ENCODE measurements at regions not wholly inside any gene's neighbourhood (a gene's known extent, or its start where the extent isn't known, plus 50 kb on each side); places are given as distances from the start of the nearest gene placed in this dataset.

DNA sequence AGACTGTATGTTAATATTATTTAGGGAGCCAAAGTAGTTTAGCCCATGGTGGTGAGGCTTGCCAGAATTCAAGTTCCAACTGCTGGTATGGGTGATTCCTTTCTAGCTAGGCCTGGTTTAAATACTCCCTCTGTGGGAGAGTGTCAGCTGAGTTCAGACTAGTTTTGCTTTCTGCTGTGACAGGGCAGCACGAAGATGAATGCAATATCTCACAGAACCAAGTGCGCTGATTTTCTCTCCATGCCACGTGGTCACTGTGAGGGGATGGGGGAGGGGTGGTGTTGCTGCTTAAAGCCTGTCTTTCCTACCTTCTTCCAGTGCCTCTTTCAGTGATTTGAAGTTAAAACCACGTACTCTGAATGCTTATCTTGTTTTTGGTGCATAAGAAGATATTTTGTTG, 445.7 kb upstream of the CXorf51B start:
- no peak overlapping the region for H3K4me2 ChIP-seq (ENCODE audit: low read depth, low read length)
- H3K36me3 ChIP-seq (replicated peaks in 1 of 2; ENCODE audit: control insufficient read depth in 1 of 2, insufficient read depth in 2 of 2, low read length in 2 of 2): no peaks in the 10 kb centered on the region
- CTCF ChIA-PET (ENCODE audit: low intra/inter-chr PET ratio, low total read pairs): no interaction called here
- TF ChIP-seq RXRA (CRISPR knock-in tag; IDR thresholded peaks at IDR 0.05): no peak
- TF ChIP-seq, protein P1, sequence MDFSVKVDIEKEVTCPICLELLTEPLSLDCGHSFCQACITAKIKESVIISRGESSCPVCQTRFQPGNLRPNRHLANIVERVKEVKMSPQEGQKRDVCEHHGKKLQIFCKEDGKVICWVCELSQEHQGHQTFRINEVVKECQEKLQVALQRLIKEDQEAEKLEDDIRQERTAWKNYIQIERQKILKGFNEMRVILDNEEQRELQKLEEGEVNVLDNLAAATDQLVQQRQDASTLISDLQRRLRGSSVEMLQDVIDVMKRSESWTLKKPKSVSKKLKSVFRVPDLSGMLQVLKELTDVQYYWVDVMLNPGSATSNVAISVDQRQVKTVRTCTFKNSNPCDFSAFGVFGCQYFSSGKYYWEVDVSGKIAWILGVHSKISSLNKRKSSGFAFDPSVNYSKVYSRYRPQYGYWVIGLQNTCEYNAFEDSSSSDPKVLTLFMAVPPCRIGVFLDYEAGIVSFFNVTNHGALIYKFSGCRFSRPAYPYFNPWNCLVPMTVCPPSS (IDR thresholded peaks at IDR 0.05): no peak
- no peak for TF ChIP-seq ZSCAN31 (CRISPR knock-in tag; IDR thresholded peaks at IDR 0.05; ENCODE audit: low read depth)
- TF ChIP-seq, protein P2, sequence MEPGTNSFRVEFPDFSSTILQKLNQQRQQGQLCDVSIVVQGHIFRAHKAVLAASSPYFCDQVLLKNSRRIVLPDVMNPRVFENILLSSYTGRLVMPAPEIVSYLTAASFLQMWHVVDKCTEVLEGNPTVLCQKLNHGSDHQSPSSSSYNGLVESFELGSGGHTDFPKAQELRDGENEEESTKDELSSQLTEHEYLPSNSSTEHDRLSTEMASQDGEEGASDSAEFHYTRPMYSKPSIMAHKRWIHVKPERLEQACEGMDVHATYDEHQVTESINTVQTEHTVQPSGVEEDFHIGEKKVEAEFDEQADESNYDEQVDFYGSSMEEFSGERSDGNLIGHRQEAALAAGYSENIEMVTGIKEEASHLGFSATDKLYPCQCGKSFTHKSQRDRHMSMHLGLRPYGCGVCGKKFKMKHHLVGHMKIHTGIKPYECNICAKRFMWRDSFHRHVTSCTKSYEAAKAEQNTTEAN (CRISPR knock-in tag; conservative IDR thresholded peaks at IDR 0.05): no peak
- TF ChIP-seq ZMAT3 (CRISPR knock-in tag; conservative IDR thresholded peaks at IDR 0.05): no peak
- no peak for TF ChIP-seq ZFX (CRISPR knock-in tag; IDR thresholded peaks at IDR 0.05; ENCODE audit: low read depth)
- H2AFZ ChIP-seq (ENCODE audit: low read length): no peak overlapping the region
- no peak overlapping the region for H3K9ac ChIP-seq (ENCODE audit: insufficient read depth, low read depth, low read length)
- FAIRE-seq (no peak), ATAC-seq (no peak), DNase-seq (ENCODE audit: low spot score) (no peak)
- POLR2A ChIA-PET: no interaction called here
- peaks cover 43% of the 10 kb centered on the region for H3K9me3 ChIP-seq (ENCODE audit: low read length)
- intact Hi-C loops (cut with micrococcal nuclease; ENCODE audit: unreplicated experiment): no loop called here
- no TSS peak for BruUV-seq (replicated peaks)
- no peaks in the 10 kb centered on the region for H3K79me2 ChIP-seq (ENCODE audit: insufficient read depth, low read length)
- H3K27me3 ChIP-seq (ENCODE audit: control insufficient read depth in 1 of 2, insufficient read depth in 2 of 2, low read length in 2 of 2): no peaks in the 10 kb centered on the region
- WGBS (ENCODE audit: low lambda C conversion rate): 0% methylated on average over 2 of the region's 4 CpGs
- no peaks in the 10 kb centered on the region for H3K4me1 ChIP-seq (ENCODE audit: insufficient read depth, low read length)
- H4K20me1 ChIP-seq (ENCODE audit: insufficient read depth, low read length): no peaks in the 10 kb centered on the region
- H3K4me3 ChIP-seq (replicated peaks in 1 of 3; ENCODE audit: insufficient read depth in 1 of 3, low read depth in 2 of 3, low read length in 3 of 3): no peak overlapping the region
- in situ Hi-C loops (cut with HindIII; ENCODE audit: extremely low pct_ligation_motif_present, low pct_unique_long_range_greater_than_20kb): no loop called here
- H3K27ac ChIP-seq (ENCODE audit: extremely low read length, insufficient read depth, low read length): no peak overlapping the region

DNA sequence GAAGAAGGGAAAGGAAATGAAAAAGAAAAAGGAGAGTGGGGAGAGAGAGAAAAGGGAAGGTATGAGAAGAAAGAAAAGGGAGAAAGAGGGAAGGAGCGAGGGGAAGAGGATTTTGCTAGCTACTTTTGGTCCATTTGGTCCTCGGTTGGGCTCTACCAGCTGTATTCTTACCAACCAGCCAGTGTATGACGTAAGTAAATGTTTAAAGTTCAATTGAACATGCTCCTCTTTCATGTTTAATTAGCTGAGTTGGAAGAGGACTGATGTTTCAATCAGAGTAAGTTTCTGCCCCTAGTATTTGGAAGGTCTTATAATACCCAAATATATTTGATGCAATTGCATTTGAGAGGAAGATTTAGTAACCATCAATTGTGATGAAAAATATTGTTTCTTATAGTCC, 424.0 kb upstream of the CXorf51B start:
- BruUV-seq (replicated peaks): no TSS peak
- no peak for FAIRE-seq
- TF ChIP-seq ARNT2 (CRISPR knock-in tag; IDR thresholded peaks at IDR 0.05; ENCODE audit: low read depth) (no peak), KDM6A (CRISPR knock-in tag; IDR thresholded peaks at IDR 0.05; ENCODE audit: low read depth) (no peak), CENPT (CRISPR knock-in tag; IDR thresholded peaks at IDR 0.05; ENCODE audit: low read depth) (no peak), ZNF207 (IDR thresholded peaks at IDR 0.05; ENCODE audit: borderline replicate concordance) (no peak), SSRP1 (CRISPR knock-in tag; IDR thresholded peaks at IDR 0.05) (no peak), PHF20 (CRISPR knock-in tag; IDR thresholded peaks at IDR 0.05) (no peak), ZNF572 (CRISPR knock-in tag; IDR thresholded peaks at IDR 0.05) (no peak), NFIC (IDR thresholded peaks at IDR 0.05; ENCODE audit: low read length) (no peak), ZNF44 (CRISPR knock-in tag; IDR thresholded peaks at IDR 0.05) (no peak), ARNTL (CRISPR knock-in tag; IDR thresholded peaks at IDR 0.05) (no peak), HOXA7 (CRISPR knock-in tag; IDR thresholded peaks at IDR 0.05) (no peak)
- TF ChIP-seq, protein P3, sequence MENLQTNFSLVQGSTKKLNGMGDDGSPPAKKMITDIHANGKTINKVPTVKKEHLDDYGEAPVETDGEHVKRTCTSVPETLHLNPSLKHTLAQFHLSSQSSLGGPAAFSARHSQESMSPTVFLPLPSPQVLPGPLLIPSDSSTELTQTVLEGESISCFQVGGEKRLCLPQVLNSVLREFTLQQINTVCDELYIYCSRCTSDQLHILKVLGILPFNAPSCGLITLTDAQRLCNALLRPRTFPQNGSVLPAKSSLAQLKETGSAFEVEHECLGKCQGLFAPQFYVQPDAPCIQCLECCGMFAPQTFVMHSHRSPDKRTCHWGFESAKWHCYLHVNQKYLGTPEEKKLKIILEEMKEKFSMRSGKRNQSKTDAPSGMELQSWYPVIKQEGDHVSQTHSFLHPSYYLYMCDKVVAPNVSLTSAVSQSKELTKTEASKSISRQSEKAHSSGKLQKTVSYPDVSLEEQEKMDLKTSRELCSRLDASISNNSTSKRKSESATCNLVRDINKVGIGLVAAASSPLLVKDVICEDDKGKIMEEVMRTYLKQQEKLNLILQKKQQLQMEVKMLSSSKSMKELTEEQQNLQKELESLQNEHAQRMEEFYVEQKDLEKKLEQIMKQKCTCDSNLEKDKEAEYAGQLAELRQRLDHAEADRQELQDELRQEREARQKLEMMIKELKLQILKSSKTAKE (CRISPR knock-in tag; IDR thresholded peaks at IDR 0.05; ENCODE audit: borderline replicate concordance): no peak

More for the DNA sequence above, 424.0 kb upstream of the CXorf51B start:
- in situ Hi-C loops (cut with HindIII; ENCODE audit: extremely low pct_ligation_motif_present, low pct_unique_long_range_greater_than_20kb): no loop called here
- CTCF ChIA-PET (ENCODE audit: low intra/inter-chr PET ratio, low total read pairs): no interaction called here
- Histone ChIP-seq H2AFZ (ENCODE audit: low read length) (no peak overlapping the region), H3K4me2 (ENCODE audit: low read depth, low read length) (no peak overlapping the region), H3K4me3 (replicated peaks in 1 of 3; ENCODE audit: insufficient read depth in 1 of 3, low read depth in 2 of 3, low read length in 3 of 3) (no peak overlapping the region), H3K9me3 (ENCODE audit: low read length) (peaks cover 50% of the 10 kb centered on the region; the same call in 1 of the 2 replicates), H3K79me2 (ENCODE audit: insufficient read depth, low read length) (no peaks in the 10 kb centered on the region), H3K4me1 (ENCODE audit: insufficient read depth, low read length) (no peaks in the 10 kb centered on the region), H4K20me1 (ENCODE audit: insufficient read depth, low read length) (no peaks in the 10 kb centered on the region), H3K27me3 (ENCODE audit: control insufficient read depth in 1 of 2, insufficient read depth in 2 of 2, low read length in 2 of 2) (no peaks in the 10 kb centered on the region), H3K27ac (ENCODE audit: extremely low read length, insufficient read depth, low read length) (no peak overlapping the region), H3K36me3 (replicated peaks in 1 of 2; ENCODE audit: control insufficient read depth in 1 of 2, insufficient read depth in 2 of 2, low read length in 2 of 2) (no peaks in the 10 kb centered on the region), H3K9ac (ENCODE audit: insufficient read depth, low read depth, low read length) (no peak overlapping the region)
- intact Hi-C loops (cut with micrococcal nuclease; ENCODE audit: unreplicated experiment): no loop called here
- WGBS (ENCODE audit: low lambda C conversion rate): 0% methylated on average over 3 of the region's 3 CpGs
- POLR2A ChIA-PET: no interaction called here
- DNase-seq (ENCODE audit: low spot score) (no peak), ATAC-seq (no peak)

All from HepG2 (cell line).